ENCODE measurements at regions not wholly inside any gene's neighbourhood (a gene's known extent, or its start where the extent isn't known, plus 50 kb on each side); places are given as distances from the start of the nearest gene placed in this dataset.

GRCh38 chr9:31868830-31869229 lies 515.6 kb upstream of the ACO1 start:
- CTCF ChIA-PET (ENCODE audit: low intra/inter-chr PET ratio, low total read pairs): no interaction called here
- POLR2A ChIA-PET: no interaction called here
- no peak for DNase-seq (ENCODE audit: low spot score)
- H3K9me3 ChIP-seq (ENCODE audit: low read length): no peaks in the 10 kb centered on the region
- in situ Hi-C loops (cut with HindIII; ENCODE audit: extremely low pct_ligation_motif_present, low pct_unique_long_range_greater_than_20kb) (no loop called here), intact Hi-C loops (cut with micrococcal nuclease; ENCODE audit: unreplicated experiment) (no loop called here)
- ATAC-seq: no peak
- no peaks in the 10 kb centered on the region for H4K20me1 ChIP-seq (ENCODE audit: insufficient read depth, low read length)
- H3K9ac ChIP-seq (ENCODE audit: insufficient read depth, low read depth, low read length): no peak overlapping the region
- H3K27me3 ChIP-seq (ENCODE audit: control insufficient read depth in 1 of 2, insufficient read depth in 2 of 2, low read length in 2 of 2): no peaks in the 10 kb centered on the region
- no peak overlapping the region for H2AFZ ChIP-seq (ENCODE audit: low read length)
- peaks cover 81% of the 10 kb centered on the region for H3K79me2 ChIP-seq (ENCODE audit: insufficient read depth, low read length)
- no peak for TF ChIP-seq U2AF2 (IDR thresholded peaks at IDR 0.05; ENCODE audit: low read depth, low read length)
- TF ChIP-seq CBX2 (IDR thresholded peaks at IDR 0.05; ENCODE audit: low read depth, low read length): no peak
- TF ChIP-seq CBX2 (CRISPR knock-in tag; IDR thresholded peaks at IDR 0.05; ENCODE audit: low read depth): no peak
- no peak for TF ChIP-seq USF2 (IDR thresholded peaks at IDR 0.05; ENCODE audit: low read depth, low read length)
- TF ChIP-seq USF2 (CRISPR knock-in tag; IDR thresholded peaks at IDR 0.05; ENCODE audit: borderline replicate concordance): no peak
- TF ChIP-seq ZBED4 (CRISPR knock-in tag; IDR thresholded peaks at IDR 0.05; ENCODE audit: borderline replicate concordance): no peak
- TF ChIP-seq ZNF18 (CRISPR knock-in tag; IDR thresholded peaks at IDR 0.05; ENCODE audit: insufficient replicate concordance): no peak
- H3K36me3 ChIP-seq (replicated peaks in 1 of 2; ENCODE audit: control insufficient read depth in 1 of 2, insufficient read depth in 2 of 2, low read length in 2 of 2): no peaks in the 10 kb centered on the region; a peak in 2 of 5 replicates
- 100% methylated on average over 2 of the region's 5 CpGs for WGBS (ENCODE audit: low lambda C conversion rate)
- H3K4me3 ChIP-seq (replicated peaks in 1 of 3; ENCODE audit: insufficient read depth in 1 of 3, low read depth in 2 of 3, low read length in 3 of 3): no peak overlapping the region
- no peaks in the 10 kb centered on the region for H3K4me1 ChIP-seq (ENCODE audit: insufficient read depth, low read length)
- H3K27ac ChIP-seq (ENCODE audit: extremely low read length, insufficient read depth, low read length): no peak overlapping the region
- FAIRE-seq: no peak
- H3K4me2 ChIP-seq (ENCODE audit: low read depth, low read length): no peak overlapping the region
- BruUV-seq (replicated peaks): no TSS peak
